HCT116 (cell line): ENCODE measurements at regions not wholly inside any gene's neighbourhood (a gene's known extent, or its start where the extent isn't known, plus 50 kb on each side); places are given as distances from the start of the nearest gene placed in this dataset.

Experiments used
- ATAC-seq: fragments of 200-7000 bp; cut with Tn5 transposase; 2 replicates; pipeline ENCODE4 v1.9.1; 2020; ENCODE audit warnings: mild to moderate bottlenecking, moderate library complexity
- BruUV-seq: library from RNA; stranded (reverse); fragments of 400-500 nt; replicated peaks from 2 replicates; lab custom pipeline; 2021; lab: Mats Ljungman, UMichigan
- CTCF ChIA-PET: fragments of 300-600 bp; sonication (Branson Sonifier 250); formaldehyde crosslinking; loops from one replicate; lab custom pipeline; 2021; ENCODE audit warnings: antibody characterized with exemption; lab: Charles Lee
- POLR2A ChIA-PET: fragments of 300-600, 350-600 bp; sonication (Branson Sonifier 250); formaldehyde crosslinking; loops from one replicate; lab custom pipeline; 2021; ENCODE audit warnings: antibody characterized with exemption; lab: Charles Lee
- RAD21 ChIA-PET, 2 experiments: fragments of 300-600 bp; sonication (Branson Sonifier 250); formaldehyde crosslinking; loops; one replicate each; lab custom pipeline; 2023; ENCODE audit warnings: low total read pairs in 2 of 2; ENCODE audit not compliant: uncharacterized antibody in 2 of 2, unreplicated experiment in 2 of 2, low non-redundant PET in 1 of 2; lab: Charles Lee
- DNase-seq: peaks from one replicate; pipeline ENCODE4 v3.0.0-alpha.2; 2010; ENCODE audit warnings: low read depth, low spot score
- H2AFZ ChIP-seq: fragments of 200-600 bp; shearing (Covaris generic), sonication (generic); 2 replicates; pipeline ENCODE4 v1.6.1; 2017; ENCODE audit warnings: low read depth, mixed run types, mixed read lengths, antibody characterized with exemption, low read length; ENCODE audit not compliant: poor library complexity, severe bottlenecking
- H3K27ac ChIP-seq: 2 replicates; pipeline ENCODE4 v1.5.1; 2012; ENCODE audit warnings: low read depth, low read length
- H3K27me3 ChIP-seq: fragments of 200-600 bp; sonication (generic); 2 replicates; pipeline ENCODE4 v1.6.1; 2016; ENCODE audit warnings: mixed run types, low read length, mixed read lengths; ENCODE audit not compliant: insufficient read depth
- H3K36me3 ChIP-seq, 2 experiments: fragments of 200-500 bp in 1 of 2; fragments of 200-600 bp in 1 of 2; sonication (Bioruptor generic) in 1 of 2; sonication (generic) in 1 of 2; 2 replicates each; pipeline versions ENCODE4 v1.5.1 to v1.6.1; 2014 to 2016; ENCODE audit warnings: low read length in 2 of 2, inconsistent platforms in 1 of 2, mixed read lengths in 1 of 2, mixed run types in 1 of 2; ENCODE audit not compliant: insufficient read depth in 2 of 2, control insufficient read depth in 1 of 2
- H3K4me1 ChIP-seq, 2 experiments: fragments of 200-600 bp in 1 of 2; sonication (generic) in 1 of 2; 2 replicates each; pipeline versions ENCODE4 v1.5.1 to v1.6.1; 2012 to 2017; ENCODE audit warnings: low read length in 2 of 2, inconsistent platforms in 1 of 2, mild to moderate bottlenecking in 1 of 2, mixed read lengths in 1 of 2, mixed run types in 1 of 2, moderate library complexity in 1 of 2; ENCODE audit not compliant: insufficient read depth in 2 of 2, control insufficient read depth in 1 of 2
- H3K4me2 ChIP-seq: fragments of 200-600 bp; sonication (generic); 2 replicates; pipeline ENCODE4 v1.6.1; 2017; ENCODE audit warnings: mixed run types, low read length, mixed read lengths
- H3K4me3 ChIP-seq, 2 experiments: fragments of 200-600 bp in 1 of 2; sonication (generic) in 1 of 2; replicated peaks in 1 of 2; 2 replicates each; pipeline ENCODE4 v1.5.1; 2011 to 2016; ENCODE audit warnings: low read length in 2 of 2, control low read depth in 1 of 2, low read depth in 1 of 2, mild to moderate bottlenecking in 1 of 2, mixed read lengths in 1 of 2, mixed run types in 1 of 2
- H3K79me2 ChIP-seq: fragments of 200-600 bp; sonication (generic); 2 replicates; pipeline ENCODE4 v1.6.1; 2017; ENCODE audit warnings: mild to moderate bottlenecking, mixed run types, low read length, moderate library complexity, mixed read lengths; ENCODE audit not compliant: insufficient read depth
- H3K9ac ChIP-seq: fragments of 200-600 bp; sonication (generic); 2 replicates; pipeline ENCODE4 v1.6.1; 2016; ENCODE audit warnings: low read length, mixed read lengths
- H3K9me2 ChIP-seq: fragments of 200-600 bp; sonication (generic), shearing (Covaris generic); 2 replicates; pipeline ENCODE4 v1.6.1; 2017; ENCODE audit warnings: mixed run types, mild to moderate bottlenecking, moderate library complexity; ENCODE audit not compliant: insufficient read depth
- H3K9me3 ChIP-seq, 2 experiments: fragments of 200-500 bp in 1 of 2; fragments of 200-600 bp in 1 of 2; sonication (Bioruptor generic) in 1 of 2; sonication (generic) in 1 of 2; 2 replicates each; pipeline ENCODE4 v1.6.1; 2014 to 2017; ENCODE audit warnings: low read length in 2 of 2, mixed read lengths in 2 of 2, inconsistent platforms in 1 of 2, low read depth in 1 of 2, mild to moderate bottlenecking in 1 of 2, mixed run types in 1 of 2, moderate library complexity in 1 of 2; ENCODE audit not compliant: control insufficient read depth in 1 of 2, insufficient read depth in 1 of 2
- H4K20me1 ChIP-seq: fragments of 200-600 bp; sonication (generic), shearing (Covaris generic); 2 replicates; pipeline ENCODE4 v1.6.1; 2017; ENCODE audit warnings: mixed run types, mild to moderate bottlenecking, moderate library complexity; ENCODE audit not compliant: insufficient read depth
- FOSL1 ChIP-seq: IDR thresholded peaks from 2 replicates; pipeline ENCODE4 v1.6.1; 2012; ENCODE audit warnings: low read depth
- SP1 ChIP-seq: IDR thresholded peaks from 2 replicates; pipeline ENCODE4 v1.6.1; 2012; ENCODE audit warnings: low read depth
- intact Hi-C: fragments of 100-400 bp; cut with micrococcal nuclease; formaldehyde crosslinking; loops from 2 replicates; pipeline ENCODE4 v1.10.0; 2022
- TF ChIP-seq, protein P1 (sequence below), 3 experiments: fragments of 200-600 bp in 1 of 3; sonication (generic) in 1 of 3; IDR thresholded peaks in 2 of 3; conservative IDR thresholded peaks in 1 of 3; 2 replicates each; pipeline ENCODE4 v1.5.1; 2012 to 2017; ENCODE audit warnings: low read depth in 2 of 3, low read length in 2 of 3, antibody characterized with exemption in 1 of 3, borderline replicate concordance in 1 of 3, control low read depth in 1 of 3, mild to moderate bottlenecking in 1 of 3, mixed read lengths in 1 of 3, mixed run types in 1 of 3, moderate library complexity in 1 of 3; ENCODE audit not compliant: insufficient read depth in 1 of 3
- TF ChIP-seq, protein P2 (sequence below): IDR thresholded peaks from 2 replicates; pipeline ENCODE4 v1.6.1; 2012; ENCODE audit warnings: low read depth

DNA sequence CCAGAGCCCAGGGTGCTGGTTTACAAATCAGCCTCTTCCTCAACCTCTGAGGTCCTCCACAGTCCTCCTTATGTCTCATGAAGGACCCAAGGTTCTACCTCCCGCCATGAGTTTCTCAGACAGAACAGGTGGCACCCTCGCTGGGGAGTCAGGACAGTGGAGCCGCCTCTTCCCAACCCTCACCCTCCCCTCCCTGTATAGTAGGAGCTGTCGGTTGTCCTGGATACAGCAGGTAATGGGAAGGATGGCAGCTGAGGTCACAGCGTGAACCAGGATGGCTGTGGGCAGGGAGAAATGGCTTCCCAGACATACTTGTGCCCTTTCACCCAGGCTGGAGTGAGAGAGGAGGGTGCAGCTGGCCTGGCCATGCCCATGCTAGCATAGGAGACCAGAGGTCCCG, 134.6 kb downstream of the CHST1 start:
- H3K9me2 ChIP-seq: no peaks in the 10 kb centered on the region
- ATAC-seq (no peak), DNase-seq (no peak)
- no peaks in the 10 kb centered on the region for H4K20me1 ChIP-seq
- no peak overlapping the region for H3K27ac ChIP-seq
- H3K4me3 ChIP-seq: no peak overlapping the region
- no peak overlapping the region for H3K4me2 ChIP-seq
- CTCF ChIA-PET: no interaction called here
- TF ChIP-seq FOSL1 (no peak), SP1 (no peak)
- TF ChIP-seq, protein P1, sequence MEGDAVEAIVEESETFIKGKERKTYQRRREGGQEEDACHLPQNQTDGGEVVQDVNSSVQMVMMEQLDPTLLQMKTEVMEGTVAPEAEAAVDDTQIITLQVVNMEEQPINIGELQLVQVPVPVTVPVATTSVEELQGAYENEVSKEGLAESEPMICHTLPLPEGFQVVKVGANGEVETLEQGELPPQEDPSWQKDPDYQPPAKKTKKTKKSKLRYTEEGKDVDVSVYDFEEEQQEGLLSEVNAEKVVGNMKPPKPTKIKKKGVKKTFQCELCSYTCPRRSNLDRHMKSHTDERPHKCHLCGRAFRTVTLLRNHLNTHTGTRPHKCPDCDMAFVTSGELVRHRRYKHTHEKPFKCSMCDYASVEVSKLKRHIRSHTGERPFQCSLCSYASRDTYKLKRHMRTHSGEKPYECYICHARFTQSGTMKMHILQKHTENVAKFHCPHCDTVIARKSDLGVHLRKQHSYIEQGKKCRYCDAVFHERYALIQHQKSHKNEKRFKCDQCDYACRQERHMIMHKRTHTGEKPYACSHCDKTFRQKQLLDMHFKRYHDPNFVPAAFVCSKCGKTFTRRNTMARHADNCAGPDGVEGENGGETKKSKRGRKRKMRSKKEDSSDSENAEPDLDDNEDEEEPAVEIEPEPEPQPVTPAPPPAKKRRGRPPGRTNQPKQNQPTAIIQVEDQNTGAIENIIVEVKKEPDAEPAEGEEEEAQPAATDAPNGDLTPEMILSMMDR (IDR thresholded peaks at IDR 0.05 in 2 of 3, conservative IDR thresholded peaks at IDR 0.05 in 1 of 3; ENCODE audit: borderline replicate concordance in 1 of 3, insufficient read depth in 1 of 3, low read depth in 2 of 3, low read length in 2 of 3): no peak
- TF ChIP-seq, protein P2, sequence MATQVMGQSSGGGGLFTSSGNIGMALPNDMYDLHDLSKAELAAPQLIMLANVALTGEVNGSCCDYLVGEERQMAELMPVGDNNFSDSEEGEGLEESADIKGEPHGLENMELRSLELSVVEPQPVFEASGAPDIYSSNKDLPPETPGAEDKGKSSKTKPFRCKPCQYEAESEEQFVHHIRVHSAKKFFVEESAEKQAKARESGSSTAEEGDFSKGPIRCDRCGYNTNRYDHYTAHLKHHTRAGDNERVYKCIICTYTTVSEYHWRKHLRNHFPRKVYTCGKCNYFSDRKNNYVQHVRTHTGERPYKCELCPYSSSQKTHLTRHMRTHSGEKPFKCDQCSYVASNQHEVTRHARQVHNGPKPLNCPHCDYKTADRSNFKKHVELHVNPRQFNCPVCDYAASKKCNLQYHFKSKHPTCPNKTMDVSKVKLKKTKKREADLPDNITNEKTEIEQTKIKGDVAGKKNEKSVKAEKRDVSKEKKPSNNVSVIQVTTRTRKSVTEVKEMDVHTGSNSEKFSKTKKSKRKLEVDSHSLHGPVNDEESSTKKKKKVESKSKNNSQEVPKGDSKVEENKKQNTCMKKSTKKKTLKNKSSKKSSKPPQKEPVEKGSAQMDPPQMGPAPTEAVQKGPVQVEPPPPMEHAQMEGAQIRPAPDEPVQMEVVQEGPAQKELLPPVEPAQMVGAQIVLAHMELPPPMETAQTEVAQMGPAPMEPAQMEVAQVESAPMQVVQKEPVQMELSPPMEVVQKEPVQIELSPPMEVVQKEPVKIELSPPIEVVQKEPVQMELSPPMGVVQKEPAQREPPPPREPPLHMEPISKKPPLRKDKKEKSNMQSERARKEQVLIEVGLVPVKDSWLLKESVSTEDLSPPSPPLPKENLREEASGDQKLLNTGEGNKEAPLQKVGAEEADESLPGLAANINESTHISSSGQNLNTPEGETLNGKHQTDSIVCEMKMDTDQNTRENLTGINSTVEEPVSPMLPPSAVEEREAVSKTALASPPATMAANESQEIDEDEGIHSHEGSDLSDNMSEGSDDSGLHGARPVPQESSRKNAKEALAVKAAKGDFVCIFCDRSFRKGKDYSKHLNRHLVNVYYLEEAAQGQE: no peak
- no TSS peak for BruUV-seq
- intact Hi-C loops: no loop called here
- no peaks in the 10 kb centered on the region for H3K4me1 ChIP-seq
- H2AFZ ChIP-seq: no peak overlapping the region
- POLR2A ChIA-PET: no interaction called here
- H3K27me3 ChIP-seq: peaks cover 39% of the 10 kb centered on the region
- RAD21 ChIA-PET: no interaction called here
- H3K79me2 ChIP-seq: no peaks in the 10 kb centered on the region
- no peak overlapping the region for H3K9ac ChIP-seq
- no peaks in the 10 kb centered on the region for H3K9me3 ChIP-seq
- no peaks in the 10 kb centered on the region for H3K36me3 ChIP-seq
